Heart left ventricle (tissue), 16 donors: ENCODE measurements at regions not wholly inside any gene's neighbourhood (a gene's known extent, or its start where the extent isn't known, plus 50 kb on each side); places are given as distances from the start of the nearest gene placed in this dataset.
"Not testable (repeated sequence)": the region's sequence is repeated elsewhere in the genome, so short reads cannot be mapped to it uniquely, and the experiment has no call there.

Source experiments
- ATAC-seq, 4 donors: fragments of 200-7000 bp; cut with Tn5 transposase; one replicate each; pipeline ENCODE4 v1.9.1; 2020 to 2022; ENCODE audit warnings: moderate library complexity in 4 of 4, mild to moderate bottlenecking in 3 of 4, moderate number of reproducible peaks in 1 of 4
- DNase-seq, 5 donors: peaks; one replicate each; pipeline ENCODE4 v3.0.0-alpha.2; 2020
- H3K27ac ChIP-seq, 12 donors: fragments of 200-600 bp; sonication (generic) in 4 of 12; one replicate each; pipeline versions ENCODE4 v1.5.0 to v1.8.0; 2016 to 2022; ENCODE audit warnings: mild to moderate bottlenecking in 2 of 12
- H3K27me3 ChIP-seq, 9 donors: fragments of 200-600 bp; sonication (generic) in 2 of 9; one replicate each; pipeline versions ENCODE4 v1.5.1 to v1.8.0; 2016 to 2022; ENCODE audit warnings: mild to moderate bottlenecking in 3 of 9
- H3K36me3 ChIP-seq, 9 donors: fragments of 200-600 bp; sonication (generic) in 2 of 9; one replicate each; pipeline versions ENCODE4 v1.5.0 to v1.8.0; 2018 to 2022; ENCODE audit warnings: mild to moderate bottlenecking in 2 of 9
- H3K4me1 ChIP-seq, 12 donors: fragments of 200-600 bp; sonication (generic) in 4 of 12; one replicate each; pipeline versions ENCODE4 v1.5.0 to v1.8.0; 2016 to 2022; ENCODE audit warnings: mild to moderate bottlenecking in 3 of 12
- H3K4me3 ChIP-seq, 12 donors: fragments of 200-600 bp; sonication (generic) in 4 of 12; one replicate each; pipeline versions ENCODE4 v1.5.0 to v1.8.0; 2017 to 2022; ENCODE audit warnings: mild to moderate bottlenecking in 9 of 12, moderate library complexity in 4 of 12
- H3K9me3 ChIP-seq, 12 donors: fragments of 200-600 bp; sonication (generic) in 4 of 12; one replicate each; pipeline versions ENCODE4 v1.5.0 to v1.8.0; 2016 to 2022; ENCODE audit warnings: mild to moderate bottlenecking in 1 of 12
- CTCF ChIP-seq, 12 donors: fragments of 200-600 bp; sonication (generic) in 4 of 12; IDR thresholded peaks; one replicate each; pipeline versions ENCODE4 v1.5.0 to v1.8.0; 2018 to 2022; ENCODE audit warnings: antibody characterized with exemption in 12 of 12, mild to moderate bottlenecking in 5 of 12
- POLR2A ChIP-seq, 2 donors: fragments of 450-650 bp; IDR thresholded peaks; one replicate each; pipeline ENCODE4 v1.6.1; 2017; ENCODE audit warnings: antibody characterized with exemption in 2 of 2, mild to moderate bottlenecking in 2 of 2, moderate library complexity in 2 of 2
- WGBS, 4 donors: extraction: QIAGEN DNeasy Blood & Tissue Kit in 2 of 4; methylation state at CpG; one replicate each; pipeline versions ENCODE4 v1.1.5 to v1.1.7; 2013 to 2018; 5-methylcytosine and 5-hydroxymethylcytosine counted together
- intact Hi-C, 10 donors: fragments of 100-400 bp; cut with DNase I; formaldehyde crosslinking; loops; one replicate each; pipeline versions ENCODE4 v1.11.1 to v1.14.2; 2022
- donor health status: ischemic (EF 13 %, LVEDD 7.1; RV severe dilation, severe dysfunction).
- donor health status: healthy with polysubstance abuse.
- donor health status: DM: no; HTN: yes; CAD: no.
- donor health status: DM: no; HTN: no; CAD: no.
- donor health status: ischemic (EF 25% LVEDD 6.9; RV normal size, moderate dysfunction).
- donor health status: ischemic (EF 25% LVEDD 5.7; RV mildly dilated, moderate dysfunction).
- donor health status: healthy.
- donor health status: DM: yes; HTN: yes; CAD: no.
- donor health status: ischemic (EF 35%, LVEDD 5.7; RV mildly dilated, moderate dysfunction).
- donor health status: nonischemic (EF 11% LVEDD 7.7; RV severe dilation, severe dysfunction).
- donor health status: DM: yes; HTN: yes; CAD: no.
- donor health status: PGD.
- donor health status: ischemic (EF 29% LVEDD 5.4; RV normal size, mild dysfunction).
- donor health status: nonischemic (EF 23%, LVEDD 6.1; RV moderate dilation, normal function).

GRCh38 chr1:242890192-242890741, 364.8 kb downstream of the CEP170 start:
- intact Hi-C loops: no loop called here
- Histone ChIP-seq H3K27ac (no peak overlapping the region), H3K36me3 (no peaks in the 10 kb centered on the region), H3K27me3 (peaks cover 0 to 9% (median 0%) of the 10 kb centered on the region in 9 donors), H3K9me3 (no peaks in the 10 kb centered on the region), H3K4me3 (peak overlapping the region in 1 of 12 donors; percentile 5), H3K4me1 (peaks cover 0 to 6% (median 0%) of the 10 kb centered on the region in 12 donors)
- 2 to 5% (median 3%) methylated on average over 17 to 42 of the region's 42 CpGs for WGBS, 4 donors
- ATAC-seq (peak; percentile 78 to 86 (median 83)), DNase-seq (peak in 4 of 5 donors; percentile 19 to 75 (median 36))
- no peak for TF ChIP-seq POLR2A (IDR thresholded peaks at IDR 0.05)
- TF ChIP-seq CTCF (IDR thresholded peaks at IDR 0.05): no peak

GRCh38 chr1:242886137-242886536, 361.6 kb upstream of the PLD5 start:
- ATAC-seq: no peak
- WGBS, 4 donors: 16 to 35% (median 30%) methylated on average over 2 of the region's 2 CpGs
- no peaks in the 10 kb centered on the region for H3K9me3 ChIP-seq
- no peak for DNase-seq
- peaks cover 0 to 9% (median 0%) of the 10 kb centered on the region in 9 donors for H3K27me3 ChIP-seq
- TF ChIP-seq POLR2A (IDR thresholded peaks at IDR 0.05) (no peak), CTCF (IDR thresholded peaks at IDR 0.05) (no peak)
- H3K27ac ChIP-seq: no peak overlapping the region
- peaks cover 0 to 6% (median 0%) of the 10 kb centered on the region in 12 donors for H3K4me1 ChIP-seq
- H3K4me3 ChIP-seq: no peak overlapping the region
- intact Hi-C loops: no loop called here
- H3K36me3 ChIP-seq: no peaks in the 10 kb centered on the region

- H3K4me3 ChIP-seq, H3K9me3 ChIP-seq, H3K27ac ChIP-seq, intact Hi-C loops, DNase-seq, H3K27me3 ChIP-seq, H3K36me3 ChIP-seq, ATAC-seq: not testable (repeated sequence)
- 75 to 92% (median 79%) methylated on average over 5 of the region's 5 CpGs for WGBS, 4 donors
- H3K4me1 ChIP-seq: peaks cover 0 to 25% (median 4%) of the 10 kb centered on the region in 12 donors
Measured at GRCh38 chr1:242880022-242880421, 355.5 kb upstream of the PLD5 start.

GRCh38 chr1:242877743-242878142, 353.2 kb upstream of the PLD5 start:
- H3K4me1 ChIP-seq: peaks cover 0 to 28% (median 4%) of the 10 kb centered on the region in 12 donors
- no peak overlapping the region for H3K4me3 ChIP-seq
- TF ChIP-seq POLR2A (IDR thresholded peaks at IDR 0.05): no peak
- no peak for TF ChIP-seq CTCF (IDR thresholded peaks at IDR 0.05)
- intact Hi-C loops: no loop called here
- H3K36me3 ChIP-seq: no peaks in the 10 kb centered on the region
- H3K27me3 ChIP-seq: no peaks in the 10 kb centered on the region
- ATAC-seq (no peak), DNase-seq (no peak)
- H3K27ac ChIP-seq: peak overlapping the region in 3 of 12 donors; percentile 33 to 68 (median 58)
- H3K9me3 ChIP-seq: no peaks in the 10 kb centered on the region

GRCh38 chr1:242877229-242877628, 352.7 kb upstream of the PLD5 start:
- peaks cover 0 to 28% (median 4%) of the 10 kb centered on the region in 12 donors for H3K4me1 ChIP-seq
- H3K27ac ChIP-seq: peak overlapping the region in 6 of 12 donors; percentile 6 to 68 (median 34)
- H3K4me3 ChIP-seq: no peak overlapping the region
- intact Hi-C loops: no loop called here
- WGBS, 4 donors: 7 to 13% (median 11%) methylated on average over 2 of the region's 2 CpGs
- H3K27me3 ChIP-seq: no peaks in the 10 kb centered on the region
- DNase-seq (peak in 2 of 5 donors; percentile 31 to 69), ATAC-seq (peak; percentile 61 to 92 (median 69))
- TF ChIP-seq CTCF (IDR thresholded peaks at IDR 0.05) (no peak), POLR2A (IDR thresholded peaks at IDR 0.05) (no peak)
- H3K36me3 ChIP-seq: no peaks in the 10 kb centered on the region
- no peaks in the 10 kb centered on the region for H3K9me3 ChIP-seq
